NT2/D1 (cell line): ENCODE measurements at regions not wholly inside any gene's neighbourhood (a gene's known extent, or its start where the extent isn't known, plus 50 kb on each side); places are given as distances from the start of the nearest gene placed in this dataset.

Source experiments
- DNase-seq: peaks from one replicate; pipeline ENCODE4 v3.0.0-alpha.2; 2011; ENCODE audit warnings: low read depth, low spot score
- H3K27me3 ChIP-seq: 2 replicates; pipeline ENCODE4 v1.6.0; 2011; ENCODE audit warnings: mild to moderate bottlenecking; ENCODE audit not compliant: insufficient read length, insufficient read depth
- H3K36me3 ChIP-seq: 2 replicates; pipeline ENCODE4 v1.6.1; 2011; ENCODE audit warnings: mild to moderate bottlenecking, low read length, mixed read lengths; ENCODE audit not compliant: insufficient read depth, insufficient read length
- H3K4me1 ChIP-seq: 2 replicates; pipeline ENCODE4 v1.5.1; 2011; ENCODE audit not compliant: insufficient read depth, insufficient read length
- H3K4me3 ChIP-seq: 2 replicates; pipeline ENCODE4 v1.5.1; 2011; ENCODE audit warnings: low read depth; ENCODE audit not compliant: insufficient read length
- H3K9ac ChIP-seq: 2 replicates; pipeline ENCODE4 v1.6.0; 2011; ENCODE audit warnings: low read depth; ENCODE audit not compliant: insufficient read length
- H3K9me3 ChIP-seq: 2 replicates; pipeline ENCODE4 v1.5.1; 2011; ENCODE audit warnings: mild to moderate bottlenecking, low read length; ENCODE audit not compliant: insufficient read depth
- SUZ12 ChIP-seq: IDR thresholded peaks from 2 replicates; pipeline ENCODE4 v1.6.1; 2011; ENCODE audit not compliant: insufficient read length, insufficient read depth; ENCODE audit errors: extremely low read depth
- YY1 ChIP-seq: IDR thresholded peaks from 2 replicates; pipeline ENCODE4 v1.6.1; 2011; ENCODE audit not compliant: insufficient read length, insufficient read depth
- ZNF274 ChIP-seq: IDR thresholded peaks from 2 replicates; pipeline ENCODE4 v1.6.1; 2011; ENCODE audit warnings: mild to moderate bottlenecking, low read depth, low read length

GRCh38 chr10:43864656-43865055 lies 216.0 kb upstream of the ZNF32 start:
- TF ChIP-seq ZNF274 (no peak), SUZ12 (no peak), YY1 (no peak)
- H3K9me3 ChIP-seq, result no peaks in the 10 kb centered on the region
- H3K4me1 ChIP-seq, result peaks cover 6% of the 10 kb centered on the region
- DNase-seq, result no peak
- H3K36me3 ChIP-seq, result no peaks in the 10 kb centered on the region
- no peaks in the 10 kb centered on the region for H3K27me3 ChIP-seq
- H3K4me3 ChIP-seq, result no peak overlapping the region
- H3K9ac ChIP-seq, result no peak overlapping the region

- no peak for DNase-seq
- Histone ChIP-seq H3K27me3 (no peaks in the 10 kb centered on the region), H3K9ac (no peak overlapping the region), H3K4me1 (peaks cover 6% of the 10 kb centered on the region), H3K9me3 (no peaks in the 10 kb centered on the region), H3K4me3 (no peak overlapping the region), H3K36me3 (no peaks in the 10 kb centered on the region)
- TF ChIP-seq SUZ12, result no peak
- no peak for TF ChIP-seq YY1
- TF ChIP-seq ZNF274, result no peak
Measured at GRCh38 chr10:43863859-43864591, 215.3 kb upstream of the ZNF32 start.

- no peaks in the 10 kb centered on the region for H3K27me3 ChIP-seq
- H3K4me1 ChIP-seq, result peaks cover 6% of the 10 kb centered on the region
- H3K9ac ChIP-seq, result no peak overlapping the region
- DNase-seq, result no peak
- TF ChIP-seq YY1 (no peak), ZNF274 (no peak), SUZ12 (no peak)
- H3K36me3 ChIP-seq, result no peaks in the 10 kb centered on the region
- H3K4me3 ChIP-seq, result no peak overlapping the region
- no peaks in the 10 kb centered on the region for H3K9me3 ChIP-seq
Measured at GRCh38 chr10:43863270-43863669, 214.6 kb upstream of the ZNF32 start.

GRCh38 chr10:43862756-43863155 lies 214.1 kb upstream of the ZNF32 start:
- H3K4me1 ChIP-seq, result peaks cover 6% of the 10 kb centered on the region
- TF ChIP-seq SUZ12 (no peak), ZNF274 (no peak), YY1 (no peak)
- DNase-seq, result no peak
- H3K27me3 ChIP-seq, result no peaks in the 10 kb centered on the region
- no peak overlapping the region for H3K4me3 ChIP-seq
- H3K36me3 ChIP-seq, result no peaks in the 10 kb centered on the region
- H3K9ac ChIP-seq, result no peak overlapping the region
- no peaks in the 10 kb centered on the region for H3K9me3 ChIP-seq

- TF ChIP-seq ZNF274, result no peak
- no peak for TF ChIP-seq YY1
- no peak for TF ChIP-seq SUZ12
- H3K27me3 ChIP-seq, result no peaks in the 10 kb centered on the region
- H3K4me3 ChIP-seq, result no peak overlapping the region
- H3K4me1 ChIP-seq, result peaks cover 6% of the 10 kb centered on the region
- no peaks in the 10 kb centered on the region for H3K36me3 ChIP-seq
- no peak for DNase-seq
- no peaks in the 10 kb centered on the region for H3K9me3 ChIP-seq
- no peak overlapping the region for H3K9ac ChIP-seq
Measured at GRCh38 chr10:43861966-43862751, 213.5 kb upstream of the ZNF32 start.

- DNase-seq, result no peak
- H3K4me3 ChIP-seq, result no peak overlapping the region
- no peak overlapping the region for H3K9ac ChIP-seq
- peaks cover under 1% of the 10 kb centered on the region for H3K4me1 ChIP-seq
- no peaks in the 10 kb centered on the region for H3K36me3 ChIP-seq
- TF ChIP-seq YY1 (no peak), SUZ12 (no peak), ZNF274 (no peak)
- no peaks in the 10 kb centered on the region for H3K27me3 ChIP-seq
- H3K9me3 ChIP-seq, result no peaks in the 10 kb centered on the region
Measured at GRCh38 chr10:43859016-43859525, 210.4 kb upstream of the ZNF32 start.

- H3K36me3 ChIP-seq, result no peaks in the 10 kb centered on the region
- DNase-seq, result no peak
- no peak overlapping the region for H3K9ac ChIP-seq
- no peak overlapping the region for H3K4me3 ChIP-seq
- H3K4me1 ChIP-seq, result no peaks in the 10 kb centered on the region
- H3K9me3 ChIP-seq, result no peaks in the 10 kb centered on the region
- TF ChIP-seq ZNF274 (no peak), YY1 (no peak)
- H3K27me3 ChIP-seq, result no peaks in the 10 kb centered on the region
Measured at GRCh38 chr10:43857931-43858315, 209.2 kb upstream of the ZNF32 start.
